NT2/D1 (cell line): ENCODE measurements at regions not wholly inside any gene's neighbourhood (a gene's known extent, or its start where the extent isn't known, plus 50 kb on each side); places are given as distances from the start of the nearest gene placed in this dataset.

Experiments used
- SUZ12 ChIP-seq: IDR thresholded peaks from 2 replicates; pipeline ENCODE4 v1.6.1; 2011; ENCODE audit not compliant: insufficient read length, insufficient read depth; ENCODE audit errors: extremely low read depth
- YY1 ChIP-seq: IDR thresholded peaks from 2 replicates; pipeline ENCODE4 v1.6.1; 2011; ENCODE audit not compliant: insufficient read length, insufficient read depth
- ZNF274 ChIP-seq: IDR thresholded peaks from 2 replicates; pipeline ENCODE4 v1.6.1; 2011; ENCODE audit warnings: mild to moderate bottlenecking, low read depth, low read length

- TF ChIP-seq SUZ12, result no peak
- no peak for TF ChIP-seq YY1
- TF ChIP-seq ZNF274, result no peak
Observed at GRCh38 chr2:120612471-120612870, 123.2 kb upstream of the GLI2 start.
